ENCODE measurements at regions not wholly inside any gene's neighbourhood (a gene's known extent, or its start where the extent isn't known, plus 50 kb on each side); places are given as distances from the start of the nearest gene placed in this dataset.

GRCh38 chr11:109229682-109230081 lies 192.3 kb upstream of the C11orf87 start:
- H3K56ac ChIP-seq (replicated peaks; ENCODE audit: insufficient read length, low read depth, low read length): no peak overlapping the region
- no peak overlapping the region for H2BK12ac ChIP-seq (ENCODE audit: low read depth, low read length)
- H3K36me3 ChIP-seq (ENCODE audit: control insufficient read depth in 2 of 4, insufficient read depth in 4 of 4, low read length in 3 of 4): no peaks in the 10 kb centered on the region
- H4K8ac ChIP-seq (ENCODE audit: extremely low read depth, insufficient read depth, low read length): no peak overlapping the region
- H4K91ac ChIP-seq (replicated peaks; ENCODE audit: insufficient read length, low read length): no peak overlapping the region
- H2BK5ac ChIP-seq (ENCODE audit: low read depth, low read length): no peak overlapping the region
- no peaks in the 10 kb centered on the region for H4K20me1 ChIP-seq (replicated peaks in 1 of 2; ENCODE audit: control insufficient read depth in 1 of 2, insufficient read depth in 2 of 2, low read length in 2 of 2)
- no peaks in the 10 kb centered on the region for H3K4me1 ChIP-seq (replicated peaks in 1 of 4; ENCODE audit: control insufficient read depth in 3 of 4, insufficient read depth in 4 of 4, low read length in 3 of 4)
- H3K4ac ChIP-seq (replicated peaks; ENCODE audit: insufficient read length, low read depth, low read length): no peak overlapping the region
- TF ChIP-seq GABPA (IDR thresholded peaks at IDR 0.05; ENCODE audit: borderline replicate concordance, insufficient read depth, low read length) (no peak), RFX5 (IDR thresholded peaks at IDR 0.05; ENCODE audit: borderline replicate concordance, low read depth, low read length) (no peak), NANOG (IDR thresholded peaks at IDR 0.05; ENCODE audit: insufficient read depth, low read depth, low read length, poor library complexity, severe bottlenecking) (no peak)
- H3K18ac ChIP-seq (ENCODE audit: extremely low read depth, low read length): no peak overlapping the region
- DNase-seq (ENCODE audit: low read depth in 1 of 2, low spot score in 2 of 2) (no peak), FAIRE-seq (no peak)
- H3K79me1 ChIP-seq (ENCODE audit: low read depth, low read length): no peaks in the 10 kb centered on the region
- ChIA-PET CTCF (ENCODE audit: partially characterized antibody) (no interaction called here), POLR2A (ENCODE audit: partially characterized antibody) (no interaction called here)
- no peak overlapping the region for H2AK5ac ChIP-seq (ENCODE audit: low read depth, low read length)
- H3K27me3 ChIP-seq (replicated peaks in 1 of 4; ENCODE audit: control insufficient read depth in 3 of 4, extremely low read depth in 1 of 4, insufficient read depth in 3 of 4, low read length in 3 of 4): no peaks in the 10 kb centered on the region
- H2AFZ ChIP-seq (ENCODE audit: low read length): no peak overlapping the region
- no peak overlapping the region for H3K4me3 ChIP-seq (ENCODE audit: extremely low read depth in 1 of 4, insufficient read depth in 2 of 4, low read depth in 3 of 4, low read length in 4 of 4)
- no peak overlapping the region for H3K23ac ChIP-seq (ENCODE audit: insufficient read length)
- H3K27ac ChIP-seq (ENCODE audit: low read depth, low read length): no peak overlapping the region
- WGBS, 2 experiments (ENCODE audit: extremely low coverage in 1 of 2, insufficient coverage in 1 of 2, insufficient read length in 1 of 2, insufficient replicate concordance in 2 of 2, low coverage in 1 of 2, low lambda C conversion rate in 2 of 2, missing lambda C conversion rate in 1 of 2): 92% methylated on average over 2 of the region's 2 CpGs; no CpG with 5 or more reads in 1 of the 2 experiments
- H3K9me3 ChIP-seq (ENCODE audit: insufficient read depth in 2 of 2, low read depth in 1 of 2, low read length in 1 of 2): no peaks in the 10 kb centered on the region
- no peak overlapping the region for H3K9ac ChIP-seq (replicated peaks in 1 of 4; ENCODE audit: extremely low read depth in 1 of 4, low read depth in 3 of 4, low read length in 3 of 4)
- no peak overlapping the region for H2BK120ac ChIP-seq (replicated peaks; ENCODE audit: low read depth, low read length)
- H2BK15ac ChIP-seq (ENCODE audit: low read length): no peak overlapping the region
- H3K14ac ChIP-seq (ENCODE audit: insufficient read length): no peak overlapping the region
- no peak overlapping the region for H4K5ac ChIP-seq (ENCODE audit: insufficient read length, low read depth, low read length)
- H2BK20ac ChIP-seq (ENCODE audit: low read length): no peak overlapping the region
- no peaks in the 10 kb centered on the region for H3K79me2 ChIP-seq (ENCODE audit: control insufficient read depth in 1 of 2, insufficient read depth in 2 of 2, low read length in 2 of 2)
- H3K23me2 ChIP-seq (ENCODE audit: low read depth, low read length): no peaks in the 10 kb centered on the region
- no peak overlapping the region for H3K4me2 ChIP-seq (ENCODE audit: insufficient read depth in 1 of 2, low read depth in 2 of 2, low read length in 2 of 2)
